Breast epithelium (tissue), 3 donors: ENCODE measurements at regions not wholly inside any gene's neighbourhood (a gene's known extent, or its start where the extent isn't known, plus 50 kb on each side); places are given as distances from the start of the nearest gene placed in this dataset.

Experiments used
- CTCF ChIP-seq, 3 donors: fragments of 450-650 bp; IDR thresholded peaks; one replicate each; pipeline ENCODE4 v1.5.1; 2016 to 2017; ENCODE audit warnings: antibody characterized with exemption in 3 of 3, mild to moderate bottlenecking in 3 of 3, moderate library complexity in 3 of 3
- POLR2A ChIP-seq: fragments of 450-650 bp; IDR thresholded peaks from one replicate; pipeline ENCODE4 v1.6.1; 2016; ENCODE audit warnings: antibody characterized with exemption, mild to moderate bottlenecking, moderate library complexity
- POLR2AphosphoS5 ChIP-seq, 3 donors: sonication (generic); formaldehyde crosslinking; IDR thresholded peaks; one replicate each; pipeline ENCODE4 v1.6.1; 2017; ENCODE audit warnings: antibody characterized with exemption in 3 of 3

GRCh38 chr2:123528996-123529707 lies 495.9 kb upstream of the CNTNAP5 start:
- TF ChIP-seq CTCF (IDR thresholded peaks at IDR 0.05) (no peak), POLR2A (no peak), POLR2AphosphoS5 (IDR thresholded peaks at IDR 0.05) (no peak)
